ENCODE measurements at regions not wholly inside any gene's neighbourhood (a gene's known extent, or its start where the extent isn't known, plus 50 kb on each side); places are given as distances from the start of the nearest gene placed in this dataset.

DNA sequence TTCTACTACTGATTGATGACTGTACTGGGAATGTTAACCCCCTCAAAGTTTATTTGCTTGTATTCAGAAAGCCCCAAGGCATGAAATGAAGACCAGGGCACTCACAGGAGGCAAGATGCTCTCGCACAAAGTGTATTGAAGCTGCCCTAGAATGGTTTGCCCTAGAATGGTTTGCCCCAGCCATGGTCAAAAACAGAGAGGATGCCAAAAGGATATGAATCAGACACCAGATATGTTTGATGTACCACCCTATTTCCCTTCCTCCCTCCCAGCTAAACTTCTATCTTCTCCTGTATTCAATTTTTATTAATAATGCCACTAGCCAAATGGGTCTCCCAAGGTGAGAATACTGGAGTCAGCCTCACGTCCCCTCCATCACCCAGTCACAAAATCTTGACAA, 101.3 kb downstream of the TMCO5A start:
- ATAC-seq (ENCODE audit: low FRiP score) (no peak), DNase-seq (ENCODE audit: low spot score) (no peak)
- TF ChIP-seq, protein P1, sequence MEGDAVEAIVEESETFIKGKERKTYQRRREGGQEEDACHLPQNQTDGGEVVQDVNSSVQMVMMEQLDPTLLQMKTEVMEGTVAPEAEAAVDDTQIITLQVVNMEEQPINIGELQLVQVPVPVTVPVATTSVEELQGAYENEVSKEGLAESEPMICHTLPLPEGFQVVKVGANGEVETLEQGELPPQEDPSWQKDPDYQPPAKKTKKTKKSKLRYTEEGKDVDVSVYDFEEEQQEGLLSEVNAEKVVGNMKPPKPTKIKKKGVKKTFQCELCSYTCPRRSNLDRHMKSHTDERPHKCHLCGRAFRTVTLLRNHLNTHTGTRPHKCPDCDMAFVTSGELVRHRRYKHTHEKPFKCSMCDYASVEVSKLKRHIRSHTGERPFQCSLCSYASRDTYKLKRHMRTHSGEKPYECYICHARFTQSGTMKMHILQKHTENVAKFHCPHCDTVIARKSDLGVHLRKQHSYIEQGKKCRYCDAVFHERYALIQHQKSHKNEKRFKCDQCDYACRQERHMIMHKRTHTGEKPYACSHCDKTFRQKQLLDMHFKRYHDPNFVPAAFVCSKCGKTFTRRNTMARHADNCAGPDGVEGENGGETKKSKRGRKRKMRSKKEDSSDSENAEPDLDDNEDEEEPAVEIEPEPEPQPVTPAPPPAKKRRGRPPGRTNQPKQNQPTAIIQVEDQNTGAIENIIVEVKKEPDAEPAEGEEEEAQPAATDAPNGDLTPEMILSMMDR (IDR thresholded peaks at IDR 0.05) = no peak

DNA sequence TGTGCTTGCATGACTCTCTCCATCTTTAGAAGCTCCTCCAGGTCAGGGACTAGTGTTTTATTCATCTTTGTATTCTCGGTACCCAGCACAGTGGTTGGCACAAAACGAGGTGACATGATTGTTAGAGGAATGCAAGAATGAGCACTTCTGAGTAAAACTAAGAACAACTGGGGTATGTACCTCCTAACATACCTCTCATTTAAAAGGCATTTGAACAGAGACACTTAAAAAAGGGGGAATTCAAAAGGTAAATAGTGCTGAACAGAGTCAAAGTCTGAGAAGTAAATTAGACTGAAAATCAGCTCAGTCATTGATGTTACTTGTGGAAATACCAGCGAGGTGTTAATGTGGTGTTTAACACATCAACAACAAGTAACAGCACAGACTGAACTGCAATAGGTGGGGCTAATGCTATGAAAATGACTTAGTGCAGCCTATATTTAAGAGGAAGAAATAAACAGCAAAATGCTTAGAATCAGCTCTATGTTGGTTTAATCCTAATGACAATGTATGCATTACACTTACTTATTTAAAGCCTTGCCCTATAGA, 102.4 kb downstream of the TMCO5A start:
- TF ChIP-seq, protein P1 (IDR thresholded peaks at IDR 0.05) = no peak
- DNase-seq (ENCODE audit: low spot score) (no peak), ATAC-seq (ENCODE audit: low FRiP score) (no peak)

DNA sequence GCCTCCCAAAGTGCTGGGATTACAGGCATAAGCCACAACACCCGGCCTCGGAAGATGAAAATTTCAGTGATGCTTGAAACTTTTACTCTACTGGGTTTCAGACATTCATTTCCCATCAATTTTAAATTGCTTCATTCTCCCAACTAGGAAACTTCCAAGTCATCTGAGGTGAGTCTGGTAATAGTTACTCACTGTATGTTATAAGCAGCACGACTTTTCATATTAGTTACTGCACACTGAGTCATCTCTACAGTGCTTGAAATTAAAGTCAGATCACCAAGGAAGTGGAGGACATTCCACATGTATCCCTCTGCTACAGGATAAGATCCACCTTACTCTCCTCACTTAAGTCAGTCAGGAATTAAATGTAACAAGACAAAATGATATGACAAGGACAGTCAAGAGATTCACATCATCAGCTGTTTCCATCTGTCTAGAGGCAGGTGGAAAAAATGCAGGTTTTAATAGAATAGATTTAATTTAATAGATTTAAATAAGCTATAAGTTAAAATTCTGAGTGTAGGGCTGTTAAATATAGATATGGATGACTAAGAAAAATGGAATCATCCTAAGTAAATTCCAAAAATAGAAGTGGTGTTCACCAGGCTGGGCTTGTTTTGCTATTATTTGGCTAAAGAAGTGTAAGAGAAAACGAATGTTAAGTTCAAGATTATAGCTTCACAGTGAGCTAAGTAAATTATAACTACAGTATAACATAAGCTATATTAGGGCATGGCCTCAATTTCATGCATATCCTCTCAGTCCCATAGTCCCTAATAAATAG, 104.4 kb downstream of the TMCO5A start:
- DNase-seq (ENCODE audit: low spot score) = no peak
- no peak for ATAC-seq (ENCODE audit: low FRiP score)
- TF ChIP-seq, protein P1 (IDR thresholded peaks at IDR 0.05) = no peak

GRCh38 chr15:38040615-38041014, 106.2 kb downstream of the TMCO5A start:
- no peak for DNase-seq (ENCODE audit: low spot score)
- ATAC-seq (ENCODE audit: low FRiP score) = no peak
- TF ChIP-seq, protein P1 (IDR thresholded peaks at IDR 0.05) = no peak

DNA sequence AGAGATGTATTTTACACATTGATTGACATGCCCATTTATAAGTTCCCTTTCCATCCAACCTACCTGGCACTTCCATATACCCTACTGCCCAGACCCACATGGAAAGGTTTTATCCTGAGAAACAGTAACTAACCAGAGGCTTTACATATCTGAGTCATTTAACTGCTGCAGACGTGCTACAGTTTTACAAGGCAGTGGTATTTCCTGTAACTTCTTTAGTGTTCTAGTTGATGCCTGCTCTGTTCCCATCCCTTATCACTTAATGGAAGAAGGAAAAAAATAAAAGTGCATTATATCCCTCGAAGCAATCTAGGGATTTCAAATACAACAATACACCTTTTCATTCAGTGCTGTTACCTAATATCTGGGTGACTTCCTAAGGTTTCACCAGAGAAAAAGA, 107.1 kb downstream of the TMCO5A start:
- DNase-seq (ENCODE audit: low spot score) (no peak), ATAC-seq (ENCODE audit: low FRiP score) (no peak)
- TF ChIP-seq, protein P1 (IDR thresholded peaks at IDR 0.05) = no peak

DNA sequence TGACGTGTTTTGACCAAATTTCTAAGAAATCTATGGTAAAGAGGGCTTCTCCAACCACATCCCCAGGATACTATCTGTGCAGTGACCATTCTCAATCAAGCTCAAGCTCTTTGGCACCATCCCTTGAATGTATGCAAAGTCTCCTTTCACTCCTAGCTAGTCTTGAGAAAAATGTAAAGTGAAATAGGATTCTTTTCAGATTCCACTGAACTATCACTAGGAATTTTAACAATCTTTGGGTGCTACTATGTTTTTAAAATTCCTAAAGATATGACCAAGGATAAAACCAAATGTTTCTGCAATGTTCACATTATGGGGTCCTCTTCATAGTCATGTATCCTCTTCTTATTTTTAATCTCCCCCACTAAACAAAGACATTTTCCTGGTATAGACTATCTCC, 107.8 kb downstream of the TMCO5A start:
- TF ChIP-seq, protein P1 (IDR thresholded peaks at IDR 0.05) = no peak
- DNase-seq (ENCODE audit: low spot score) (no peak), ATAC-seq (ENCODE audit: low FRiP score) (no peak)

Data from omental fat pad (tissue), 3 donors.